ENCODE measurements at regions not wholly inside any gene's neighbourhood (a gene's known extent, or its start where the extent isn't known, plus 50 kb on each side); places are given as distances from the start of the nearest gene placed in this dataset.
"Not testable (repeated sequence)": the region's sequence is repeated elsewhere in the genome, so short reads cannot be mapped to it uniquely, and the experiment has no call there.

GRCh38 chr18:59057493-59057795 is 82.2 kb upstream of the SEC11C start:
- DNase-seq (ENCODE audit: extremely low read depth, low read depth, low spot score) = no peak

GRCh38 chr18:59057969-59058368 is 81.7 kb upstream of the SEC11C start:
- no peak for DNase-seq (ENCODE audit: extremely low read depth, low read depth, low spot score)

GRCh38 chr18:59059140-59059539 is 80.5 kb upstream of the SEC11C start:
- no peak for DNase-seq (ENCODE audit: extremely low read depth, low read depth, low spot score)

GRCh38 chr18:59060551-59060950 is 79.1 kb upstream of the SEC11C start:
- no peak for DNase-seq (ENCODE audit: extremely low read depth, low read depth, low spot score)

- DNase-seq (ENCODE audit: extremely low read depth, low read depth, low spot score) = no peak
Observed at GRCh38 chr18:59061914-59062642, 77.6 kb upstream of the SEC11C start.

- DNase-seq (ENCODE audit: extremely low read depth, low read depth, low spot score) = no peak
Observed at GRCh38 chr18:59062643-59063006, 77.1 kb upstream of the SEC11C start.

GRCh38 chr18:59063300-59063906 is 76.3 kb upstream of the SEC11C start:
- no peak for DNase-seq (ENCODE audit: extremely low read depth, low read depth, low spot score)

GRCh38 chr18:59063912-59064311 is 75.8 kb upstream of the SEC11C start:
- DNase-seq (ENCODE audit: extremely low read depth, low read depth, low spot score) = no peak

GRCh38 chr18:59065684-59066083 is 74.0 kb upstream of the SEC11C start:
- DNase-seq (ENCODE audit: extremely low read depth, low read depth, low spot score) = no peak

GRCh38 chr18:59067873-59068272 is 71.8 kb upstream of the SEC11C start:
- no peak for DNase-seq (ENCODE audit: extremely low read depth, low read depth, low spot score)

- DNase-seq (ENCODE audit: extremely low read depth, low read depth, low spot score) = no peak
Observed at GRCh38 chr18:59068276-59069071, 71.2 kb upstream of the SEC11C start.

- peak; percentile 50 for DNase-seq (ENCODE audit: extremely low read depth, low read depth, low spot score)
Observed at GRCh38 chr18:59070181-59070912, 69.3 kb upstream of the SEC11C start.

GRCh38 chr18:59072727-59073421 is 66.8 kb upstream of the SEC11C start:
- DNase-seq (ENCODE audit: extremely low read depth, low read depth, low spot score) = no peak

- DNase-seq (ENCODE audit: extremely low read depth, low read depth, low spot score) = no peak
Observed at GRCh38 chr18:59075923-59076322, 63.8 kb upstream of the SEC11C start.

- DNase-seq (ENCODE audit: extremely low read depth, low read depth, low spot score) = no peak
Observed at GRCh38 chr18:59079264-59079663, 60.4 kb upstream of the SEC11C start.

GRCh38 chr18:59079687-59080501 is 59.8 kb upstream of the SEC11C start:
- not testable (repeated sequence) for DNase-seq (ENCODE audit: extremely low read depth, low read depth, low spot score)

GRCh38 chr18:59083136-59083818 is 56.4 kb upstream of the SEC11C start:
- no peak for DNase-seq (ENCODE audit: extremely low read depth, low read depth, low spot score)

- DNase-seq (ENCODE audit: extremely low read depth, low read depth, low spot score) = no peak
Observed at GRCh38 chr18:59085126-59085794, 54.4 kb upstream of the SEC11C start.

GRCh38 chr18:59085797-59086196 is 53.9 kb upstream of the SEC11C start:
- peak; percentile 12 for DNase-seq (ENCODE audit: extremely low read depth, low read depth, low spot score)
